ENCODE measurements at regions not wholly inside any gene's neighbourhood (a gene's known extent, or its start where the extent isn't known, plus 50 kb on each side); places are given as distances from the start of the nearest gene placed in this dataset.

GRCh38 chr2:15731213-15731888, 139.7 kb downstream of the DDX1 start:
- CTCF ChIA-PET, result interaction anchor here (0.5 to 1.5 kb wide), 3 partner anchors 18 to 90 kb away, joined by 3 to 5 read pairs (median 3); no protein-coding TSS in a partner anchor
- intact Hi-C loops (cut with micrococcal nuclease), result loop anchor here (5.0 kb wide), 1 partner anchor 94 kb away; no protein-coding TSS in a partner anchor
- H3K4me1 Mint-ChIP-seq (ENCODE audit: insufficient read depth, unreplicated experiment), result peaks cover 29% of the 10 kb centered on the region

GRCh38 chr2:15731889-15732271, 140.2 kb downstream of the DDX1 start:
- H3K9me3 Mint-ChIP-seq (ENCODE audit: unreplicated experiment), result no peaks in the 10 kb centered on the region
- H3K4me3 Mint-ChIP-seq (ENCODE audit: unreplicated experiment), result no peak overlapping the region
- no peak for DNase-seq (ENCODE audit: unreplicated experiment)
- peaks cover 29% of the 10 kb centered on the region for H3K4me1 Mint-ChIP-seq (ENCODE audit: insufficient read depth, unreplicated experiment)
- no peak overlapping the region for H3K27ac Mint-ChIP-seq (ENCODE audit: low read depth, unreplicated experiment)
- no TSS peak for BruUV-seq (replicated peaks)
- TF ChIP-seq CTCF (IDR thresholded peaks at IDR 0.05; ENCODE audit: unreplicated experiment), result no peak
- intact Hi-C loops (cut with micrococcal nuclease), result loop anchor here (5.0 kb wide), 1 partner anchor 95 kb away; no protein-coding TSS in a partner anchor
- POLR2A ChIA-PET, result no interaction called here
- H3K27me3 Mint-ChIP-seq (ENCODE audit: insufficient read depth, unreplicated experiment), result peaks cover 99% of the 10 kb centered on the region
- no peaks in the 10 kb centered on the region for H3K36me3 Mint-ChIP-seq (ENCODE audit: insufficient read depth, unreplicated experiment)
- CTCF ChIA-PET, result interaction anchor here (1.5 kb wide), 2 partner anchors 17 to 23 kb away, joined by 3 to 5 read pairs; no protein-coding TSS in a partner anchor

More at GRCh38 chr2:15731213-15731888, 139.7 kb downstream of the DDX1 start:
- Mint-ChIP-seq H3K27ac (ENCODE audit: low read depth, unreplicated experiment) (no peak overlapping the region), H3K9me3 (ENCODE audit: unreplicated experiment) (no peaks in the 10 kb centered on the region), H3K27me3 (ENCODE audit: insufficient read depth, unreplicated experiment) (peaks cover 99% of the 10 kb centered on the region), H3K36me3 (ENCODE audit: insufficient read depth, unreplicated experiment) (no peaks in the 10 kb centered on the region), H3K4me3 (ENCODE audit: unreplicated experiment) (no peak overlapping the region)
- no peak for TF ChIP-seq CTCF (IDR thresholded peaks at IDR 0.05; ENCODE audit: unreplicated experiment)
- BruUV-seq (replicated peaks), result no TSS peak
- no peak for DNase-seq (ENCODE audit: unreplicated experiment)
- POLR2A ChIA-PET, result interaction anchor here (1.2 kb wide), 1 partner anchor 9 kb away, joined by 3 read pairs; no protein-coding TSS in a partner anchor

GRCh38 chr2:15732341-15733077, 140.8 kb downstream of the DDX1 start:
- no peak for TF ChIP-seq CTCF (IDR thresholded peaks at IDR 0.05; ENCODE audit: unreplicated experiment)
- Mint-ChIP-seq H3K4me1 (ENCODE audit: insufficient read depth, unreplicated experiment) (peaks cover 29% of the 10 kb centered on the region), H3K27ac (ENCODE audit: low read depth, unreplicated experiment) (no peak overlapping the region), H3K4me3 (ENCODE audit: unreplicated experiment) (no peak overlapping the region), H3K9me3 (ENCODE audit: unreplicated experiment) (no peaks in the 10 kb centered on the region), H3K36me3 (ENCODE audit: insufficient read depth, unreplicated experiment) (no peaks in the 10 kb centered on the region), H3K27me3 (ENCODE audit: insufficient read depth, unreplicated experiment) (peaks cover 99% of the 10 kb centered on the region)
- POLR2A ChIA-PET, result no interaction called here
- CTCF ChIA-PET, result interaction anchor here (0.7 to 1.5 kb wide), 2 partner anchors 16 to 1153 kb away, joined by 3 read pairs; no protein-coding TSS in a partner anchor
- no TSS peak for BruUV-seq (replicated peaks)
- DNase-seq (ENCODE audit: unreplicated experiment), result no peak
- intact Hi-C loops (cut with micrococcal nuclease), result loop anchor here (5.0 kb wide), 1 partner anchor 95 kb away; no protein-coding TSS in a partner anchor

All from MCF 10A (cell line).